Right kidney (tissue), 1 donor: ENCODE measurements at regions not wholly inside any gene's neighbourhood (a gene's known extent, or its start where the extent isn't known, plus 50 kb on each side); places are given as distances from the start of the nearest gene placed in this dataset.

Experiments used
- DNase-seq: peaks from one replicate; pipeline ENCODE4 v3.0.0-alpha.2; 2016

DNA sequence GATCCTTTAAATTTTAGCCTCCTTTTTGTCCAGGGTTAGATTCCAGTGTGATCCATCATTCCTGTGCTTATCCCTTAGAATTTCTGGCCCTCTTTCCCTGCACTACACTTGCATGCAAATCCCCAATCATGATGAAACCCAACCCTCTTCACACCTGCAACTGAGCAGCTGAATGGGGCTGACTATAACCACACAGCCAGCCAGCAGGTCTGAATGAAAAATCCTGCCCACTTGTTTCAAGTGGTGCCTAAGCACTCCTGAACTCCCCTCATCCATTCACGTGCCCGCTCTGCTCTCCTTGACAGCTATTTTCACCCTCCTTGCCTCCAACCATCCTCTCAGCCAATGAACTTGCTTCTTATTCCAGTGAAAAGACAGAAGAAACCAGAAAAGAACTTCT is 80.5 kb upstream of the AFF3 start:
- no peak for DNase-seq

DNA sequence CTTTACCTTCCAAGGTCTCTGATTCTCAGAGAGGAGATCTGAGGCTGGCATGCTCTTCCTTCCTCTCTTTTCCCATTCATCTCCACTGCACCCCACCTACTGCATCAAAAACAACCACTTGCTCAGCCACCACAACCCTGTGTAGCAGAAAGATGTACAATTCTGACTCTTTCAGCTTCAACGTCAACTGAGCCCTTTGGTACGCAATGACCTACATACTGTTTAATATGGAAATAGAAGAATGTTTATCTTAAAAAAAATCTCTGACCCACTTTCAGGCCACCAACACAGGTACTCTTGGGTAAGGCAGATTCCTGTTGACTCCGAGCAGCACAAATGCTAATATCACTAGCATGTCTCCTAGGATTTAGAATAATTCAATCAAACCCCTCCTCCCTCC is 76.2 kb upstream of the AFF3 start:
- DNase-seq = no peak

DNA sequence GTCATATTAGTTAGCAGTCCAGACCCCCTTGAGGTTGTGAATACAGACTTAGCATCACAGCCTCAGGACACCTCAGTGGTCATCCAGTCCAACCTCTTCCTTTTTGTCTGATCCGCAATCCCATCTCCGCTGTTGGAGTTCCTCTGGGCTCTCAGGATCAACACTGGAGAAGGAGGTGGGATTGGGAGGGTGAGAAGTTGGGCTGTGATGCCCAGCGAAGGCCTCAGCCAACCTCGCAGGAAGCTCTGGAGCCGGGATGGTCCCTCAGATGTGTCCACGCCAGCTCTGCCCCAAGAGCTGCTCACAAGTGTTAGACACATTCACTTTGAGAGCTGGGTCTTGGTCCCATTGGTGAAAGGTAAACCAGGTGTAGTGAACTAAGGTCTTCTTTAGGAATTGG is 74.9 kb upstream of the AFF3 start:
- DNase-seq = no peak

GRCh38 chr2:100216015-100216414 is 73.6 kb upstream of the AFF3 start:
- DNase-seq = no peak

- DNase-seq = no peak
These were observed 73.0 kb upstream of the AFF3 start for GRCh38 chr2:100215371-100215770.

DNA sequence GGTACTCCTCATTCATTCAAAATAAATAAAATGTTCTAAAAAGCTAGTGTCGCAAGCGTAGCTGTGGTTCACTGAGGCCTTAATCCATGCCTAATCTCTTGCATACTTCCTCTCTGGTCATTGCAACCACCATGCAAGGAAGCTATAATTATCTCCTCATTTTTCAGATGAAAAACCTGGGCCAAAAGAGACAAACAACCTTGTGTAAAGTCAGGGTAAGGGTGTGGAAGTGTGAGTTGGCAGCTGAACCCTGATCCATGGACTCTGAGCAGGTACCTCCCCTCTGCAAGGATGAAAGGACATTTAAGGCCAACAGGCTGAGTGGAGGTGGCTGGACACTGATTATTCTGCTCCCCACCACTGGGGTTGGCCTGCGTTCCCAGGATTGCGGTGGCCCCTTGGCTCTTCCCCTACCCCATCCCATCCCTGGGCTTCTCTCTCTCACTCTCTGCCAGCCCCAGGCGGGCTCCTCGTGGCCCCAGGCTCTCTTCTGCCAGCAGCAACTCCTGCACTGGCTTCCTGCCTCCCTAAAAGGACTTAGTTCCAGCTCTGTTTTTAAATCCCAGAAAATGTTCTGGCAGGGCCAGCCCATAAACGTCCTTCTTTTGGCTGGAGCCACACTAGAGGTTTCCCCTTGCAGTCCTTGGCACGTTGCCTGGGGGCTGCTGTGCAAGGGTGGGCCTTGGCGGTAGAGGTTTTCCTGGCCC is 72.0 kb upstream of the AFF3 start:
- DNase-seq = no peak

GRCh38 chr2:100213595-100213994 is 71.2 kb upstream of the AFF3 start:
- no peak for DNase-seq

DNA sequence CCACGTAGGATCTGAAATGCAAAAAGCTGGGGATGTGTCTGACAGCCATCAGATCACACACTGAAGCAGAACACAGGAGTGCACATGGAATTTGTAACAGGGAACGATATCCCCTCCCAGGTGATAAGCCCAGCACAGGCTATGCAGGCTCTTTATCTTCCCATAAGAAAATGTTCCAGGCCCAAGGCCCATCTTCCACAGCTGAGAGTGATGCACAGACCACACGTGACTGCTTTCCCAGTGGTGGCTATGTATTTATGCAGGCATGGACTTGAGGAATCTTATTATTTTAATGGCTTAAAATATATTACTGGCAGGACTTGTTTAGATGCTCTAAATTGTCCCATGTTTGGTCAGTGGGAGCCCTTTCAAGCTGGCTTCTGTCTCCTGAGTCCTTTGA is 70.5 kb upstream of the AFF3 start:
- no peak for DNase-seq

DNA sequence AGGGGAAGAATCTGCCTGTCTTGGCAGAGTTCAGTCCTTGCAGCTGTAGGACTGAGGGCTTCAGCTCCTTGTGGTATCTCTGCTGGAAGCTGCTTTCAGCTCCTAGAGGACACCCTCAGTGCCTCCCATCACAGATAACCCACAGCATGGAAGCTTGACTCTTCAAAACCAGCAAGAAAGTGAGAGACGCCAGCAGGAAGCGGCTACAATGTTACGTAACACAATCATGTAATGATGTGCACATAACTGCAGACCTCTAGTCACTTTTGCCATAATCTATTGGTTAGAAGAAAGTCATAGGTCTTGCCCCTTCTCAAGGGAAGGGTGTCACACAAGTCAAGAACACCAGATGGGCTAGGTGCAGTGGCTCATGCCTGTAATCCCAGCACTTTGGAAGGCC is 69.1 kb upstream of the AFF3 start:
- no peak for DNase-seq

DNA sequence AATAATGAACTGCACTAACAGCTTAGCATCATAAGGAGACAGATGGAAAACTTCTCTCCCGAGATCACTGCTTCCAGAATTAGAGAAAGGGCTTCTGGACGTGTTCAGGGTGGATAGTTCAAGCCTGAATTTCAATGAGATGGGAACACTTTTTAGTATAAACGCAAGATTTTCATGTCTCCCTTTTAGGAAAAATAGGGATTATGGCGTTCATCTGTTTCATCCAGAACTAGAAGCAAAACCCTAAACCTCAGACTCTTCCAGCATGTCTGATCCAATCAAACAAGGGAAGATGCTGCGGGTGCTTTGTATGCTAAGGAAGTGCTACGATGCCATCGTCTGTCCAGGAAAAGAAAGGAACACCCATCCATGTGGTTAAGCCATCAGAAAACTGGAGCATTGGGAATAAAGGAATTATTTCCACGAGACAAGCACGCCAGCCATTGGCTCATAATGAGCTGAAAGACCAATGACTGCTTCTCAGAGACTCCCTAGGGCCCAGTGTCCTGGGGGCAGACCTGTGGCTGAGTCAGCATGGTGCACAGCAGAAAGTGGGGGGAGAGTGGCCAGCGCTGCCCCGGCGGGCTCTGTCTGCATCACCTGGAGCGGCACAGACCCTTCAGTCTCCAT is 65.9 kb upstream of the AFF3 start:
- DNase-seq = no peak

DNA sequence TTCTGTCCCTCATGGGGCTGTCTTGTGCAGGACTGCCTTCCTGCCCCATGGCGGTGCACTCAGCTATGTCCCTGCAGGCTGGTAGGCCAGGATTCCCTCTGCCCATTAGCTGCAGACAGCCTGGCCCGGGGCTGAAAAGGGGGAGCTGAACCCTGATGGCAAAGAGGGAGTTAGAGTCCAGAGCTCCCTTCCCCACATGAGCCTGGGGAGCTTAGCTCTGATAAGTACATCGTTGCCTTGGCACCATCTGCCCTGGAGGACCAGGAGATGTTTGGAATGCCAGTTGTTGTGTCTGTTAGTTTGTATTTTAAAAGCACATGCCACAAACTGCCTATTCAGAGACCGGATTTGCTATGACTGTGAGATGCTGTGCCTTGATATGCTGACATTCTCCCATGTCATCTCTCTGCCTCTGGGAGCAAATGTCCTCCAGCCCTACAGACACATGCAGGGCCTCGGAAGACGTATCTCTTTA is 65.1 kb upstream of the AFF3 start:
- no peak for DNase-seq

GRCh38 chr2:100206731-100207255 is 64.4 kb upstream of the AFF3 start:
- no peak for DNase-seq

- no peak for DNase-seq
These were observed 62.8 kb upstream of the AFF3 start for GRCh38 chr2:100205174-100205573.

DNA sequence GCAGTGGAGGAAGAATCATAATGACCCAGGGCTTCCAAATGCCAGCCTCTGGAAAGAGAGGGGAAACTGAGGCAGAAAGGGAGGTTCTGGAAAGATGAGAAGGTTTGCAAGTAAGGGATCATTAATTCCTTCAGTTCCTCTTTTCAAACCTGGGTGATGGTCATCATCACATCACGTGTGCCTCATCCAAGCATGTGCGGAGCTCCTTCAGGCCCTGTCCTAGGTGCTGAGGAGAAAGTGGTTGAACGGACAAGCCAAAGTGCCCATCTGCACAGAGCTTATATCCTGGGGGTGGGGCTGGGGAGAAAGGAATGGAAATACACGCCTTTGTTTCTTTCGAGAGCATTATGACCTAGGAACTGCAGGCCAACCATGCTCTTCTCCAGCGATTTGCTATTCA is 60.2 kb upstream of the AFF3 start:
- DNase-seq = no peak

- DNase-seq = no peak
These were observed 58.6 kb upstream of the AFF3 start for GRCh38 chr2:100200985-100201384.

DNA sequence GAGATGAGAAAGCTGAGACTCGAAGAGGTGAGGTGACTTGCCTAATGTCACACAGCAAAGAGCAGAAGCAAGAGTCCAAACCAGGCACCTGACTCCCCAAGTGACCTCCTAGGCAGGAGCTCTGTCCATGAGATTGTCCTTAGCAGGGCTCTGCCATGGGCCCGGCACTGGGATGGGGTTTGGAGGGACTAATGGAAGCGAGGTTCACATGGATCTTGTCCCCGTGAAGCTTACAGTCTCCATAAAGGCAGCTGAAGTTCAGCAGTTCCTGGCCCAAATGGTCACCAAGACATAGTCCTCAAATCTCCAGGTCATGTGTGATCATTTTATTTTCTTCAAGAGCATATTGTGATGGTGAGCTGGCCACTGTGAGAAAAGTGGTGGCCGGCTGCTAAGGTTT is 57.0 kb upstream of the AFF3 start:
- no peak for DNase-seq

GRCh38 chr2:100198461-100199230 is 56.3 kb upstream of the AFF3 start:
- no peak for DNase-seq

DNA sequence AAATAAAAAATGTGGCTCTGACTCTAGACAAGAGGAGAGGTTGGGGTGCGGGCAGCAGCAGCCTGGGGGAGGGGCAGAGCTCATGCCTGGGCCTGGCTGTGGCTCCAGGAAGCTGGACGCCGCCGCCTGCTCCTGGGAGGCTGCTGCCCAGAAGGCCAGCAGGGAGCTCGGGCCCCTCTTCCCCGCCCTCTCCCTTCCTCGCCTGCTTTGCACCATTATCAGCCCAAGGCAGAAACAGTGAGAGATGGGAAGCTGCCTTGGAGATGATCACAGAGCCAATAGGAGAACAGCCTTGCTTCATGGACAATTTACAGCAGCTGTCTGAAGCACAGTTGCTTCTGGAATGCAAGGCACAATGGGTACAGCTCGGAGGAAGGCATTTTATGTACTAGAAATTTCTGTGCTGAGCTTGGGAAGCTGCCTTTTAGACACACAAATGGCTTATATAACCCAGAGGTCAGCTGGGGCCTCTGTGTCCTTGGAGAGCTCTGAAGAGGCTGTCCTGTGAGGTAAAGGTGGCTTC is 55.3 kb upstream of the AFF3 start:
- DNase-seq = peak; percentile 70

GRCh38 chr2:100196786-100197494 is 54.5 kb upstream of the AFF3 start:
- peak; percentile 42 for DNase-seq

DNA sequence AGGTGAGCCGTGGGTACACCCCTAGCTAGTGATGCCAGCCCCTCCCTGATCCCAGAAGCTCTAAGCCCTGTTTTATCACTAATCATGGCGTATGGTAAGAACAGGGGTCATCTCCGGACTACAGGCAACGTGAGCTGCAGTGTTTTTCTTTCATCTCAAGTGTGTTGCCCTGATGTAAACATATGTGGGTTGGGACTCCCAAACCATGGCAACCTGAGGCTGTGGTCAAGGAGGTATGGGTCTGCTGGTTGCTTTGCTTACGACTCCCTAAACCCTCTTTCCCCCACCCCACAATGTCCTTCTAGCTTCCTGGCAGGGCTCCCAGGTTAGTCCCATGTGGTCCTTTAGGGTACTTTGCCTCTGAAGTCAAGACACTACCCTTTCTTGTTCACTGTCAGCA is 53.6 kb upstream of the AFF3 start:
- no peak for DNase-seq

- no peak for DNase-seq
These were observed 52.6 kb upstream of the AFF3 start for GRCh38 chr2:100194951-100195350.

DNA sequence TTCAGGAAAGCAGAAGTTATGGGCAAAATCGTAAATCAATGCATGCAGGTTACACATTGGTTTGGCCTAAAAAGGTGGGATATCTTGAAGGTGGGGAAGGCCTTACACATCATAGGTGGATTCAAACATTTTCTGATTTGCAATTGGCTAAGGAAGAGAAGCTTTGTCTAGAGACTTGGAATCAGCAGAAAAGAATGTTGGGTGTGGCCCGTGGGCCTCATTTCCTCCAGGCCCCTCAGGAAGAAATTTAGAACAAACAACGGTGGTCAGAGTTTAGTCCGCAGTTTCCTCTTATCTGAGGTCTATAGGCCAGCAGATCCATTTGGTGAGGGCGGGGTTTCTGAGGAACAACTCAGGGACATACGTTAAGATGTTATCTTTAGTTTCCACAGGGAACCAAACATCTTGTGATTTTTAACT is 50.9 kb upstream of the AFF3 start:
- no peak for DNase-seq
